Lower leg skin (tissue), 3 donors: ENCODE measurements at regions not wholly inside any gene's neighbourhood (a gene's known extent, or its start where the extent isn't known, plus 50 kb on each side); places are given as distances from the start of the nearest gene placed in this dataset.
"Not testable (repeated sequence)": the region's sequence is repeated elsewhere in the genome, so short reads cannot be mapped to it uniquely, and the experiment has no call there.

Experiments used
- POLR2A ChIP-seq, 2 donors: fragments of 450-650 bp; IDR thresholded peaks; one replicate each; pipeline ENCODE4 v1.6.1; 2016 to 2017; ENCODE audit warnings: antibody characterized with exemption in 2 of 2, mild to moderate bottlenecking in 1 of 2, moderate library complexity in 1 of 2
- TF ChIP-seq, protein P1 (sequence below), 3 donors: fragments of 450-650 bp; IDR thresholded peaks; one replicate each; pipeline ENCODE4 v1.5.1; 2016; ENCODE audit warnings: antibody characterized with exemption in 3 of 3, mild to moderate bottlenecking in 3 of 3, moderate library complexity in 2 of 3

DNA sequence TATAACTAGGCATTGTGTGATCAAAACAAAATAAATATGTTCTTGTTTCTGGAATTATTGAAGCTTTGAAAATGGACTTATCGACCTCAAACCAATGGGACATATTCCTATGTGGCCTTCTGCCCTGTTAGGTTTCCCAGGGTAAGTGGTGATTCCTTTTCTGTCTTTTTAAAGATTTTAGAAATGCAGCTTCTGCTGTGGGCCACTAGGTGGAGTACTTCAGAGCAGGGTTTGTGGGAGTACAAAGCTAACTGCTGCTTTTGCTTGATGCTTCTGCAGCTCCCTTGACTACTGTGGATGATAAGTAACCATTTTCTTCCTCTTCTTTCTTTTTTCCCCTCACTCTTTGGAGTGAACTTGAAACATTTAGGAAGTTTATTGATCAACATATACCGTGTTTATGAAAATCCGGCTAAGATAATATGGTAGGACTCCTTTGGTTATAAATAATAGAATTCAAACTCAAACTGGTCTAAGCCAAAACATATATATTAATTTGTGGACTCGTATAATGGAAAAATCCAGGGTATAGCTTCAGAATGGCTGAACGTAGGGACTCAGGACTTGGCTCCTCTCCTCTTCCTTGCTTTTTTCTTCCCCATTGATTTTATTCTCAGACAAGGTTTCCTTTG is 1737.7 kb upstream of the DEFB115 start:
- not testable (repeated sequence) for TF ChIP-seq POLR2A (IDR thresholded peaks at IDR 0.05)
- TF ChIP-seq, protein P1, sequence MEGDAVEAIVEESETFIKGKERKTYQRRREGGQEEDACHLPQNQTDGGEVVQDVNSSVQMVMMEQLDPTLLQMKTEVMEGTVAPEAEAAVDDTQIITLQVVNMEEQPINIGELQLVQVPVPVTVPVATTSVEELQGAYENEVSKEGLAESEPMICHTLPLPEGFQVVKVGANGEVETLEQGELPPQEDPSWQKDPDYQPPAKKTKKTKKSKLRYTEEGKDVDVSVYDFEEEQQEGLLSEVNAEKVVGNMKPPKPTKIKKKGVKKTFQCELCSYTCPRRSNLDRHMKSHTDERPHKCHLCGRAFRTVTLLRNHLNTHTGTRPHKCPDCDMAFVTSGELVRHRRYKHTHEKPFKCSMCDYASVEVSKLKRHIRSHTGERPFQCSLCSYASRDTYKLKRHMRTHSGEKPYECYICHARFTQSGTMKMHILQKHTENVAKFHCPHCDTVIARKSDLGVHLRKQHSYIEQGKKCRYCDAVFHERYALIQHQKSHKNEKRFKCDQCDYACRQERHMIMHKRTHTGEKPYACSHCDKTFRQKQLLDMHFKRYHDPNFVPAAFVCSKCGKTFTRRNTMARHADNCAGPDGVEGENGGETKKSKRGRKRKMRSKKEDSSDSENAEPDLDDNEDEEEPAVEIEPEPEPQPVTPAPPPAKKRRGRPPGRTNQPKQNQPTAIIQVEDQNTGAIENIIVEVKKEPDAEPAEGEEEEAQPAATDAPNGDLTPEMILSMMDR (IDR thresholded peaks at IDR 0.05): not testable (repeated sequence)
